ENCODE measurements at regions not wholly inside any gene's neighbourhood (a gene's known extent, or its start where the extent isn't known, plus 50 kb on each side); places are given as distances from the start of the nearest gene placed in this dataset.

DNA sequence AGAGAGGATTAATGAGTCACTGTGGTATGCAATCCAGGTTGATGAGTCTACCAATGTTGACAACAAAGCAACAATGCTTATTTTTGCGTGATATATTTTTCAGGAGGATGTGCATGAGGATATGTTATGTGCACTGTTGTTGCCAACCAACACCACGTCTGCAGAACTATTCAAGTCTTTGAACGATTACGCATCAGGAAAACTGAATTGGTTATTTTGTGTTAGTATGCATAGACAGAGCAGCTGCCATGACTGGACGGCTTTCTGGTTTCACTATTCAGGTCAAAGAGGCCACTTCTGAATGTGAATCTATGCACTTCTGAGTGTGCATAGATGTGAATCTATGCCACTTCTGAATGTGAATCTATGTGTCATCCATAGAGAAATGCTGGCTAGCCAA is 134.0 kb upstream of the GRIK2 start:
- no peak for TF ChIP-seq POLR2A (IDR thresholded peaks at IDR 0.05; ENCODE audit: extremely low read depth, insufficient read length)
- TF ChIP-seq, protein P1, sequence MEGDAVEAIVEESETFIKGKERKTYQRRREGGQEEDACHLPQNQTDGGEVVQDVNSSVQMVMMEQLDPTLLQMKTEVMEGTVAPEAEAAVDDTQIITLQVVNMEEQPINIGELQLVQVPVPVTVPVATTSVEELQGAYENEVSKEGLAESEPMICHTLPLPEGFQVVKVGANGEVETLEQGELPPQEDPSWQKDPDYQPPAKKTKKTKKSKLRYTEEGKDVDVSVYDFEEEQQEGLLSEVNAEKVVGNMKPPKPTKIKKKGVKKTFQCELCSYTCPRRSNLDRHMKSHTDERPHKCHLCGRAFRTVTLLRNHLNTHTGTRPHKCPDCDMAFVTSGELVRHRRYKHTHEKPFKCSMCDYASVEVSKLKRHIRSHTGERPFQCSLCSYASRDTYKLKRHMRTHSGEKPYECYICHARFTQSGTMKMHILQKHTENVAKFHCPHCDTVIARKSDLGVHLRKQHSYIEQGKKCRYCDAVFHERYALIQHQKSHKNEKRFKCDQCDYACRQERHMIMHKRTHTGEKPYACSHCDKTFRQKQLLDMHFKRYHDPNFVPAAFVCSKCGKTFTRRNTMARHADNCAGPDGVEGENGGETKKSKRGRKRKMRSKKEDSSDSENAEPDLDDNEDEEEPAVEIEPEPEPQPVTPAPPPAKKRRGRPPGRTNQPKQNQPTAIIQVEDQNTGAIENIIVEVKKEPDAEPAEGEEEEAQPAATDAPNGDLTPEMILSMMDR (IDR thresholded peaks at IDR 0.05; ENCODE audit: low read depth, low read length): no peak
- no peak for TF ChIP-seq MYC (IDR thresholded peaks at IDR 0.05; ENCODE audit: low read depth, low read length)
- TF ChIP-seq, protein P2, sequence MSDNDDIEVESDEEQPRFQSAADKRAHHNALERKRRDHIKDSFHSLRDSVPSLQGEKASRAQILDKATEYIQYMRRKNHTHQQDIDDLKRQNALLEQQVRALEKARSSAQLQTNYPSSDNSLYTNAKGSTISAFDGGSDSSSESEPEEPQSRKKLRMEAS (IDR thresholded peaks at IDR 0.05; ENCODE audit: low read depth, low read length): no peak
